ENCODE measurements at regions not wholly inside any gene's neighbourhood (a gene's known extent, or its start where the extent isn't known, plus 50 kb on each side); places are given as distances from the start of the nearest gene placed in this dataset.

- DNase-seq = no peak
Measured at GRCh38 chr3:127139601-127140500, 53.1 kb upstream of the PRR23E start.

- DNase-seq = no peak
Measured at GRCh38 chr3:127140501-127141460, 52.1 kb upstream of the PRR23E start.

- no peak for DNase-seq
Measured at GRCh38 chr3:127141921-127142730, 50.8 kb upstream of the PRR23E start.
